GM23338 (cell line): ENCODE measurements at regions not wholly inside any gene's neighbourhood (a gene's known extent, or its start where the extent isn't known, plus 50 kb on each side); places are given as distances from the start of the nearest gene placed in this dataset.

Experiments
- CREB1 ChIP-seq: fragments of 250-450 bp; sonication (Bioruptor Pico); IDR thresholded peaks from 2 replicates; pipeline ENCODE4 v1.5.0; 2020; ENCODE audit warnings: low read depth, mild to moderate bottlenecking, moderate library complexity
- EZH2 ChIP-seq: fragments of 200-600 bp; sonication (generic); IDR thresholded peaks from one replicate; pipeline ENCODE4 v1.8.0; 2017; ENCODE audit warnings: antibody characterized with exemption, mild to moderate bottlenecking, low read depth; ENCODE audit not compliant: unreplicated experiment
- EZH2phosphoT487 ChIP-seq: fragments of 200-600 bp; sonication (generic); IDR thresholded peaks from one replicate; pipeline ENCODE4 v1.8.1; 2018; ENCODE audit warnings: antibody characterized with exemption; ENCODE audit not compliant: unreplicated experiment
- JUNB ChIP-seq: IDR thresholded peaks from one replicate; pipeline ENCODE4 v1.6.1; 2016; ENCODE audit warnings: antibody characterized with exemption; ENCODE audit not compliant: unreplicated experiment
- NANOG ChIP-seq: IDR thresholded peaks from 2 replicates; pipeline ENCODE4 v1.6.1; 2016; ENCODE audit warnings: antibody characterized with exemption, borderline replicate concordance
- POLR2AphosphoS5 ChIP-seq: IDR thresholded peaks from 2 replicates; pipeline ENCODE4 v1.6.1; 2016; ENCODE audit warnings: antibody characterized with exemption, low read depth
- STAT1 ChIP-seq: IDR thresholded peaks from one replicate; pipeline ENCODE4 v1.6.1; 2016; ENCODE audit warnings: antibody characterized with exemption; ENCODE audit not compliant: unreplicated experiment
- ZNF114 ChIP-seq: fragments of 250-450 bp; sonication (Bioruptor Pico); IDR thresholded peaks from 2 replicates; pipeline ENCODE4 v1.5.0; 2020; ENCODE audit warnings: mild to moderate bottlenecking, moderate library complexity
- ZNF331 ChIP-seq: fragments of 250-450 bp; sonication (Bioruptor Pico); IDR thresholded peaks from 2 replicates; pipeline ENCODE4 v1.5.0; 2020; ENCODE audit warnings: low read depth, mild to moderate bottlenecking, moderate library complexity
- TF ChIP-seq, protein P1 (sequence below), 2 experiments: fragments of 200-600 bp in 1 of 2; sonication (generic) in 1 of 2; conservative IDR thresholded peaks; 2 replicates each; pipeline versions ENCODE4 v1.5.1 to v1.6.1; 2016 to 2017; ENCODE audit warnings: antibody characterized with exemption in 2 of 2, low read depth in 2 of 2, mild to moderate bottlenecking in 2 of 2, moderate library complexity in 1 of 2
- TF ChIP-seq, protein P2 (sequence below): IDR thresholded peaks from one replicate; pipeline ENCODE4 v1.6.1; 2018; ENCODE audit warnings: antibody characterized with exemption; ENCODE audit not compliant: unreplicated experiment
- TF ChIP-seq, protein P3 (sequence below): IDR thresholded peaks from 2 replicates; pipeline ENCODE4 v1.6.1; 2016; ENCODE audit warnings: antibody characterized with exemption

DNA sequence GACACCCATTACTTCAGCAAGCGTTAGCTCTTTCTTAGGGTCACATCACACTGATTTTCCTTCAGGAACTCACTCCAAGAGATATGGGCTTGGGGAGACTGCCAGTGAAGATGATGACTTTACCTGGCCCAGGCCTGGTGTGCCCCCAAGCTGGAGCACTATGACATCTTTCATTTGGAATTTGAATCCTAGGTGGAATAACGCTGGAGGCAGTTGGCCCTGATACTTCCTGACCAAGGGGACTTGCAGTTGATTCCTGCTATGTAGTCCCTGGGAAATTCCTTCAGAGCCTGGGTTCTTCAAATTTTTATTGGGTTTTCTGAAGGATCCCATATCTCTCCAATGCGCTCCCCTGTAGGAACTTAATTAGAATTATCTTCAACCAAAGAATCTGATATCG lies 114.9 kb upstream of the GUCA2B start:
- TF ChIP-seq, protein P1, sequence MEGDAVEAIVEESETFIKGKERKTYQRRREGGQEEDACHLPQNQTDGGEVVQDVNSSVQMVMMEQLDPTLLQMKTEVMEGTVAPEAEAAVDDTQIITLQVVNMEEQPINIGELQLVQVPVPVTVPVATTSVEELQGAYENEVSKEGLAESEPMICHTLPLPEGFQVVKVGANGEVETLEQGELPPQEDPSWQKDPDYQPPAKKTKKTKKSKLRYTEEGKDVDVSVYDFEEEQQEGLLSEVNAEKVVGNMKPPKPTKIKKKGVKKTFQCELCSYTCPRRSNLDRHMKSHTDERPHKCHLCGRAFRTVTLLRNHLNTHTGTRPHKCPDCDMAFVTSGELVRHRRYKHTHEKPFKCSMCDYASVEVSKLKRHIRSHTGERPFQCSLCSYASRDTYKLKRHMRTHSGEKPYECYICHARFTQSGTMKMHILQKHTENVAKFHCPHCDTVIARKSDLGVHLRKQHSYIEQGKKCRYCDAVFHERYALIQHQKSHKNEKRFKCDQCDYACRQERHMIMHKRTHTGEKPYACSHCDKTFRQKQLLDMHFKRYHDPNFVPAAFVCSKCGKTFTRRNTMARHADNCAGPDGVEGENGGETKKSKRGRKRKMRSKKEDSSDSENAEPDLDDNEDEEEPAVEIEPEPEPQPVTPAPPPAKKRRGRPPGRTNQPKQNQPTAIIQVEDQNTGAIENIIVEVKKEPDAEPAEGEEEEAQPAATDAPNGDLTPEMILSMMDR (conservative IDR thresholded peaks at IDR 0.05; ENCODE audit: low read depth in 2 of 2) = no peak
- no peak for TF ChIP-seq POLR2AphosphoS5
- TF ChIP-seq EZH2phosphoT487 = no peak
- no peak for TF ChIP-seq EZH2
- TF ChIP-seq JUNB = no peak
- no peak for TF ChIP-seq ZNF331 (CRISPR knock-in tag)
- TF ChIP-seq, protein P2, sequence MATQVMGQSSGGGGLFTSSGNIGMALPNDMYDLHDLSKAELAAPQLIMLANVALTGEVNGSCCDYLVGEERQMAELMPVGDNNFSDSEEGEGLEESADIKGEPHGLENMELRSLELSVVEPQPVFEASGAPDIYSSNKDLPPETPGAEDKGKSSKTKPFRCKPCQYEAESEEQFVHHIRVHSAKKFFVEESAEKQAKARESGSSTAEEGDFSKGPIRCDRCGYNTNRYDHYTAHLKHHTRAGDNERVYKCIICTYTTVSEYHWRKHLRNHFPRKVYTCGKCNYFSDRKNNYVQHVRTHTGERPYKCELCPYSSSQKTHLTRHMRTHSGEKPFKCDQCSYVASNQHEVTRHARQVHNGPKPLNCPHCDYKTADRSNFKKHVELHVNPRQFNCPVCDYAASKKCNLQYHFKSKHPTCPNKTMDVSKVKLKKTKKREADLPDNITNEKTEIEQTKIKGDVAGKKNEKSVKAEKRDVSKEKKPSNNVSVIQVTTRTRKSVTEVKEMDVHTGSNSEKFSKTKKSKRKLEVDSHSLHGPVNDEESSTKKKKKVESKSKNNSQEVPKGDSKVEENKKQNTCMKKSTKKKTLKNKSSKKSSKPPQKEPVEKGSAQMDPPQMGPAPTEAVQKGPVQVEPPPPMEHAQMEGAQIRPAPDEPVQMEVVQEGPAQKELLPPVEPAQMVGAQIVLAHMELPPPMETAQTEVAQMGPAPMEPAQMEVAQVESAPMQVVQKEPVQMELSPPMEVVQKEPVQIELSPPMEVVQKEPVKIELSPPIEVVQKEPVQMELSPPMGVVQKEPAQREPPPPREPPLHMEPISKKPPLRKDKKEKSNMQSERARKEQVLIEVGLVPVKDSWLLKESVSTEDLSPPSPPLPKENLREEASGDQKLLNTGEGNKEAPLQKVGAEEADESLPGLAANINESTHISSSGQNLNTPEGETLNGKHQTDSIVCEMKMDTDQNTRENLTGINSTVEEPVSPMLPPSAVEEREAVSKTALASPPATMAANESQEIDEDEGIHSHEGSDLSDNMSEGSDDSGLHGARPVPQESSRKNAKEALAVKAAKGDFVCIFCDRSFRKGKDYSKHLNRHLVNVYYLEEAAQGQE = no peak
- TF ChIP-seq CREB1 (CRISPR knock-in tag) = no peak
- no peak for TF ChIP-seq NANOG
- TF ChIP-seq, protein P3, sequence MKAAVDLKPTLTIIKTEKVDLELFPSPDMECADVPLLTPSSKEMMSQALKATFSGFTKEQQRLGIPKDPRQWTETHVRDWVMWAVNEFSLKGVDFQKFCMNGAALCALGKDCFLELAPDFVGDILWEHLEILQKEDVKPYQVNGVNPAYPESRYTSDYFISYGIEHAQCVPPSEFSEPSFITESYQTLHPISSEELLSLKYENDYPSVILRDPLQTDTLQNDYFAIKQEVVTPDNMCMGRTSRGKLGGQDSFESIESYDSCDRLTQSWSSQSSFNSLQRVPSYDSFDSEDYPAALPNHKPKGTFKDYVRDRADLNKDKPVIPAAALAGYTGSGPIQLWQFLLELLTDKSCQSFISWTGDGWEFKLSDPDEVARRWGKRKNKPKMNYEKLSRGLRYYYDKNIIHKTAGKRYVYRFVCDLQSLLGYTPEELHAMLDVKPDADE = no peak
- no peak for TF ChIP-seq ZNF114 (CRISPR knock-in tag)
- no peak for TF ChIP-seq STAT1
